ENCODE measurements at regions not wholly inside any gene's neighbourhood (a gene's known extent, or its start where the extent isn't known, plus 50 kb on each side); places are given as distances from the start of the nearest gene placed in this dataset.

- no peak for ATAC-seq
- FAIRE-seq = no peak
- ChIA-PET POLR2A (no interaction called here), CTCF (no interaction called here)
- no peaks in the 10 kb centered on the region for H3K4me1 ChIP-seq
- no peak for TF ChIP-seq EP300 (IDR thresholded peaks at IDR 0.05)
- TF ChIP-seq, protein P1, sequence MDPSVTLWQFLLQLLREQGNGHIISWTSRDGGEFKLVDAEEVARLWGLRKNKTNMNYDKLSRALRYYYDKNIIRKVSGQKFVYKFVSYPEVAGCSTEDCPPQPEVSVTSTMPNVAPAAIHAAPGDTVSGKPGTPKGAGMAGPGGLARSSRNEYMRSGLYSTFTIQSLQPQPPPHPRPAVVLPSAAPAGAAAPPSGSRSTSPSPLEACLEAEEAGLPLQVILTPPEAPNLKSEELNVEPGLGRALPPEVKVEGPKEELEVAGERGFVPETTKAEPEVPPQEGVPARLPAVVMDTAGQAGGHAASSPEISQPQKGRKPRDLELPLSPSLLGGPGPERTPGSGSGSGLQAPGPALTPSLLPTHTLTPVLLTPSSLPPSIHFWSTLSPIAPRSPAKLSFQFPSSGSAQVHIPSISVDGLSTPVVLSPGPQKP (IDR thresholded peaks at IDR 0.05; ENCODE audit: low read depth, low read length) = no peak
- TF ChIP-seq EHMT2 (IDR thresholded peaks at IDR 0.05; ENCODE audit: low read depth) = no peak
- no peak for TF ChIP-seq REST (IDR thresholded peaks at IDR 0.05)
- no peak for TF ChIP-seq MAFK (IDR thresholded peaks at IDR 0.05; ENCODE audit: partially characterized antibody)
- TF ChIP-seq, protein P2, sequence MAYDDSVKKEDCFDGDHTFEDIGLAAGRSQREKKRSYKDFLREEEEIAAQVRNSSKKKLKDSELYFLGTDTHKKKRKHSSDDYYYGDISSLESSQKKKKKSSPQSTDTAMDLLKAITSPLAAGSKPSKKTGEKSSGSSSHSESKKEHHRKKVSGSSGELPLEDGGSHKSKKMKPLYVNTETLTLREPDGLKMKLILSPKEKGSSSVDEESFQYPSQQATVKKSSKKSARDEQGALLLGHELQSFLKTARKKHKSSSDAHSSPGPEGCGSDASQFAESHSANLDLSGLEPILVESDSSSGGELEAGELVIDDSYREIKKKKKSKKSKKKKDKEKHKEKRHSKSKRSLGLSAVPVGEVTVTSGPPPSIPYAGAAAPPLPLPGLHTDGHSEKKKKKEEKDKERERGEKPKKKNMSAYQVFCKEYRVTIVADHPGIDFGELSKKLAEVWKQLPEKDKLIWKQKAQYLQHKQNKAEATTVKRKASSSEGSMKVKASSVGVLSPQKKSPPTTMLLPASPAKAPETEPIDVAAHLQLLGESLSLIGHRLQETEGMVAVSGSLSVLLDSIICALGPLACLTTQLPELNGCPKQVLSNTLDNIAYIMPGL (CRISPR knock-in tag; IDR thresholded peaks at IDR 0.05; ENCODE audit: borderline replicate concordance) = no peak
- TF ChIP-seq HDAC2 (IDR thresholded peaks at IDR 0.05) = no peak
- no peak for TF ChIP-seq ZFP36 (IDR thresholded peaks at IDR 0.05; ENCODE audit: borderline replicate concordance, partially characterized antibody)
- no peak for TF ChIP-seq JUNB (IDR thresholded peaks at IDR 0.05)
- TF ChIP-seq RFX5 (IDR thresholded peaks at IDR 0.05) = no peak
- TF ChIP-seq TFCP2L1 (CRISPR knock-in tag; IDR thresholded peaks at IDR 0.05) = no peak
- no peak for TF ChIP-seq MAZ (IDR thresholded peaks at IDR 0.05; ENCODE audit: borderline replicate concordance, low read depth, low read length)
- no peak for TF ChIP-seq HOXB5 (CRISPR knock-in tag; IDR thresholded peaks at IDR 0.05)
- no peak for TF ChIP-seq RAD21 (conservative IDR thresholded peaks at IDR 0.05 in 1 of 2, IDR thresholded peaks at IDR 0.05 in 1 of 2)
- TF ChIP-seq EHF (CRISPR knock-in tag; IDR thresholded peaks at IDR 0.05) = no peak
- no peak for TF ChIP-seq FOSL2 (IDR thresholded peaks at IDR 0.05)
- no peak for TF ChIP-seq FOSL2 (CRISPR knock-in tag; IDR thresholded peaks at IDR 0.05)
- TF ChIP-seq, protein P3, sequence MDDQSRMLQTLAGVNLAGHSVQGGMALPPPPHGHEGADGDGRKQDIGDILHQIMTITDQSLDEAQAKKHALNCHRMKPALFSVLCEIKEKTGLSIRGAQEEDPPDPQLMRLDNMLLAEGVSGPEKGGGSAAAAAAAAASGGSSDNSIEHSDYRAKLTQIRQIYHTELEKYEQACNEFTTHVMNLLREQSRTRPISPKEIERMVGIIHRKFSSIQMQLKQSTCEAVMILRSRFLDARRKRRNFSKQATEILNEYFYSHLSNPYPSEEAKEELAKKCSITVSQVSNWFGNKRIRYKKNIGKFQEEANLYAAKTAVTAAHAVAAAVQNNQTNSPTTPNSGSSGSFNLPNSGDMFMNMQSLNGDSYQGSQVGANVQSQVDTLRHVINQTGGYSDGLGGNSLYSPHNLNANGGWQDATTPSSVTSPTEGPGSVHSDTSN (IDR thresholded peaks at IDR 0.05) = no peak
- TF ChIP-seq USF2 (IDR thresholded peaks at IDR 0.05) = no peak
- no peak for DNase-seq (ENCODE audit: low read depth in 1 of 2, low spot score in 1 of 2)
- H3K9me3 ChIP-seq = no peaks in the 10 kb centered on the region
- no peak overlapping the region for H3K4me2 ChIP-seq
- WGBS (ENCODE audit: missing lambda C conversion rate) = 0% methylated on average over 1 of the region's 1 CpG
- H3K27ac ChIP-seq = no peak overlapping the region
- H3K4me3 ChIP-seq = no peak overlapping the region
These were observed 322.5 kb downstream of the ZBBX start for GRCh38 chr3:167057581-167057980.

- ATAC-seq (no peak), FAIRE-seq (no peak), DNase-seq (ENCODE audit: low read depth in 1 of 2, low spot score in 1 of 2) (no peak)
- Histone ChIP-seq H3K27ac (no peak overlapping the region), H3K4me3 (no peak overlapping the region), H3K4me2 (no peak overlapping the region), H3K4me1 (no peaks in the 10 kb centered on the region), H3K9me3 (no peaks in the 10 kb centered on the region)
- POLR2A ChIA-PET = no interaction called here
- CTCF ChIA-PET = no interaction called here
- 0% methylated on average over 2 of the region's 2 CpGs for WGBS (ENCODE audit: missing lambda C conversion rate)
- TF ChIP-seq KDM1A (IDR thresholded peaks at IDR 0.05; ENCODE audit: low read depth) (no peak), NFE2L2 (conservative IDR thresholded peaks at IDR 0.05; ENCODE audit: low read length) (no peak), NPAS2 (CRISPR knock-in tag; IDR thresholded peaks at IDR 0.05; ENCODE audit: borderline replicate concordance) (no peak), RCOR1 (IDR thresholded peaks at IDR 0.05; ENCODE audit: low read depth, low read length) (no peak), CEBPB (IDR thresholded peaks at IDR 0.05) (no peak), BCL3 (IDR thresholded peaks at IDR 0.05) (no peak), MAZ (IDR thresholded peaks at IDR 0.05; ENCODE audit: borderline replicate concordance, low read depth, low read length) (no peak), EHMT2 (IDR thresholded peaks at IDR 0.05; ENCODE audit: low read depth) (no peak), TFCP2L1 (CRISPR knock-in tag; IDR thresholded peaks at IDR 0.05) (no peak), FOXS1 (CRISPR knock-in tag; IDR thresholded peaks at IDR 0.05) (no peak), RFX5 (IDR thresholded peaks at IDR 0.05) (no peak)
These were observed 325.2 kb downstream of the ZBBX start for GRCh38 chr3:167054926-167055325.
